ENCODE measurements at regions not wholly inside any gene's neighbourhood (a gene's known extent, or its start where the extent isn't known, plus 50 kb on each side); places are given as distances from the start of the nearest gene placed in this dataset.

GRCh38 chr11:129729823-129730222 lies 85.8 kb upstream of the TMEM45B start:
- TF ChIP-seq CTCF (IDR thresholded peaks at IDR 0.05), result no peak
- no peak for TF ChIP-seq EZH2 (IDR thresholded peaks at IDR 0.05)
- no peak for TF ChIP-seq EZH2phosphoT487 (IDR thresholded peaks at IDR 0.05)

All from neural progenitor cell (in vitro differentiated cells).